ENCODE measurements at regions not wholly inside any gene's neighbourhood (a gene's known extent, or its start where the extent isn't known, plus 50 kb on each side); places are given as distances from the start of the nearest gene placed in this dataset.

DNA sequence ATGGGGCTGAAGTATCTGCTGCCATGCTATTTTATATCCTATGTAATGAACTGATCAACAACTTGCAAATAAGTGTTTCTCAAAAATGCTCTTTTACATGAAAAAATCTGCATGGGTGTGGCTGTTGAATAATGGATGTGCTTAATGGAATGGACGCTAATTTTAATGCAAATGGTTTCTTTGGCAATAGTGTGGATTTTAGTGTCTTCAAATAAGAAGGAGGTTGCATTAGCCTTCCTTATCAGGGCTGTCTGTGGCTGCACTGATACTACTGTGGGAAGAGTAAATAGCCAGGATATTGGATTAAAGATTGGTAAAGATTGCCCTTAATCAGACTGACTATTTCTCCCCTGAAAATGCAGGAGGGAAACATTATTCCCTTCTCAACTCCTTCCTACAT is 121.9 kb upstream of the STK32A start:
- TF ChIP-seq, protein P1, sequence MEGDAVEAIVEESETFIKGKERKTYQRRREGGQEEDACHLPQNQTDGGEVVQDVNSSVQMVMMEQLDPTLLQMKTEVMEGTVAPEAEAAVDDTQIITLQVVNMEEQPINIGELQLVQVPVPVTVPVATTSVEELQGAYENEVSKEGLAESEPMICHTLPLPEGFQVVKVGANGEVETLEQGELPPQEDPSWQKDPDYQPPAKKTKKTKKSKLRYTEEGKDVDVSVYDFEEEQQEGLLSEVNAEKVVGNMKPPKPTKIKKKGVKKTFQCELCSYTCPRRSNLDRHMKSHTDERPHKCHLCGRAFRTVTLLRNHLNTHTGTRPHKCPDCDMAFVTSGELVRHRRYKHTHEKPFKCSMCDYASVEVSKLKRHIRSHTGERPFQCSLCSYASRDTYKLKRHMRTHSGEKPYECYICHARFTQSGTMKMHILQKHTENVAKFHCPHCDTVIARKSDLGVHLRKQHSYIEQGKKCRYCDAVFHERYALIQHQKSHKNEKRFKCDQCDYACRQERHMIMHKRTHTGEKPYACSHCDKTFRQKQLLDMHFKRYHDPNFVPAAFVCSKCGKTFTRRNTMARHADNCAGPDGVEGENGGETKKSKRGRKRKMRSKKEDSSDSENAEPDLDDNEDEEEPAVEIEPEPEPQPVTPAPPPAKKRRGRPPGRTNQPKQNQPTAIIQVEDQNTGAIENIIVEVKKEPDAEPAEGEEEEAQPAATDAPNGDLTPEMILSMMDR (IDR thresholded peaks at IDR 0.05), result no peak
- TF ChIP-seq POLR2A (IDR thresholded peaks at IDR 0.05) (no peak), EP300 (IDR thresholded peaks at IDR 0.05) (no peak)

All from ovary (tissue), 3 donors.